Hepatocyte (in vitro differentiated cells): ENCODE measurements at regions not wholly inside any gene's neighbourhood (a gene's known extent, or its start where the extent isn't known, plus 50 kb on each side); places are given as distances from the start of the nearest gene placed in this dataset.
A peak's percentile ranks its signal among the peaks of the same experiment; 100 is the strongest.

Experiments used
- DNase-seq: peaks from one replicate; pipeline ENCODE4 v3.0.0-alpha.2; 2016; ENCODE audit warnings: low spot score
- H2AFZ ChIP-seq: fragments of 200-600 bp; sonication (generic); 2 replicates; pipeline ENCODE4 v1.6.0; 2016; ENCODE audit warnings: antibody characterized with exemption, mild to moderate bottlenecking
- H3K27ac ChIP-seq: fragments of 200-600 bp; sonication (generic); 2 replicates; pipeline ENCODE4 v1.5.1; 2016; ENCODE audit warnings: mild to moderate bottlenecking
- H3K27me3 ChIP-seq: fragments of 200-600 bp; sonication (generic); 2 replicates; pipeline ENCODE4 v1.6.1; 2016
- H3K36me3 ChIP-seq: fragments of 200-600 bp; sonication (generic); replicated peaks from 2 replicates; pipeline ENCODE4 v1.5.1; 2016; ENCODE audit warnings: low read depth; ENCODE audit not compliant: insufficient read depth
- H3K4me1 ChIP-seq: fragments of 200-600 bp; sonication (generic); 2 replicates; pipeline ENCODE4 v1.5.1; 2016; ENCODE audit warnings: mild to moderate bottlenecking, moderate library complexity; ENCODE audit not compliant: insufficient read depth
- H3K4me2 ChIP-seq: fragments of 200-600 bp; sonication (generic); 2 replicates; pipeline ENCODE4 v1.6.0; 2016
- H3K4me3 ChIP-seq: fragments of 200-600 bp; sonication (generic); 2 replicates; pipeline ENCODE4 v1.5.1; 2016; ENCODE audit warnings: mild to moderate bottlenecking
- H3K79me2 ChIP-seq: fragments of 200-600 bp; sonication (generic); 2 replicates; pipeline ENCODE4 v1.6.0; 2017; ENCODE audit warnings: mild to moderate bottlenecking
- H3K9me2 ChIP-seq: fragments of 200-600 bp; sonication (generic); replicated peaks from 2 replicates; pipeline ENCODE4 v1.6.0; 2017; ENCODE audit warnings: mild to moderate bottlenecking; ENCODE audit not compliant: insufficient read depth
- H3K9me3 ChIP-seq: fragments of 200-600 bp; sonication (generic); 2 replicates; pipeline ENCODE4 v1.5.1; 2016; ENCODE audit warnings: low read depth, mild to moderate bottlenecking
- H4K20me1 ChIP-seq: fragments of 200-600 bp; sonication (generic); 2 replicates; pipeline ENCODE4 v1.6.0; 2016; ENCODE audit warnings: mild to moderate bottlenecking; ENCODE audit not compliant: insufficient read depth, poor library complexity, severe bottlenecking
- EZH2 ChIP-seq: fragments of 200-600 bp; sonication (generic); IDR thresholded peaks from 2 replicates; pipeline ENCODE4 v1.6.1; 2016; ENCODE audit warnings: antibody characterized with exemption, mild to moderate bottlenecking, borderline replicate concordance
- EZH2phosphoT487 ChIP-seq: fragments of 200-600 bp; sonication (generic); IDR thresholded peaks from one replicate; pipeline ENCODE4 v1.6.1; 2018; ENCODE audit warnings: antibody characterized with exemption, mild to moderate bottlenecking, low read depth, moderate library complexity; ENCODE audit not compliant: unreplicated experiment, severe bottlenecking
- WGBS: methylation state at CpG from one replicate; pipeline ENCODE4 v1.1.6; 2016; ENCODE audit warnings: low lambda C conversion rate; ENCODE audit errors: missing lambda C conversion rate; 5-methylcytosine and 5-hydroxymethylcytosine counted together
- TF ChIP-seq, protein P1 (sequence below): fragments of 200-600 bp; sonication (generic); IDR thresholded peaks from 2 replicates; pipeline ENCODE4 v1.5.1; 2016; ENCODE audit warnings: antibody characterized with exemption, mild to moderate bottlenecking; ENCODE audit not compliant: poor library complexity

DNA sequence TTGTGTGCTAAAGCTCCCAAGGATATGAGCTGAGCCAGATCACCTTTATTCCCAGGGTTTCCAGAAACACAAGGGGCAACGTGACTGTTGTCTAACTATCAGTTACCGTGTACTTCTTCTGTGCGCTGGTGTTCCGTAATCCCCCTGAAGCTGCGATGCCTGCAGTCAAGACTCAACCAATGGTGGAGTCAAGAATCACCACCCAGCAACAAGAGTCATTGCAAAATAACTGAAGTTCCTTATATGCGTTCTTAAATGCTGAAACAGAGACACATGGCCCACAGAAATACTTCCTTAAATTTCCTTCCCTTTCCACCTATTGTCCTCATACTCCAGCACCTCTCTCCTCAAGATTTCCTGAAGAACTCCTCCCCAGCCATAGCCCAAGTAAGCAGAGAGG lies 200.2 kb downstream of the KATNAL1 start:
- no peaks in the 10 kb centered on the region for H3K79me2 ChIP-seq
- no peak overlapping the region for H3K27ac ChIP-seq
- no peaks in the 10 kb centered on the region for H3K9me2 ChIP-seq
- no peaks in the 10 kb centered on the region for H3K27me3 ChIP-seq
- no peak for DNase-seq
- H4K20me1 ChIP-seq: no peaks in the 10 kb centered on the region
- TF ChIP-seq EZH2 (no peak), EZH2phosphoT487 (no peak)
- TF ChIP-seq, protein P1, sequence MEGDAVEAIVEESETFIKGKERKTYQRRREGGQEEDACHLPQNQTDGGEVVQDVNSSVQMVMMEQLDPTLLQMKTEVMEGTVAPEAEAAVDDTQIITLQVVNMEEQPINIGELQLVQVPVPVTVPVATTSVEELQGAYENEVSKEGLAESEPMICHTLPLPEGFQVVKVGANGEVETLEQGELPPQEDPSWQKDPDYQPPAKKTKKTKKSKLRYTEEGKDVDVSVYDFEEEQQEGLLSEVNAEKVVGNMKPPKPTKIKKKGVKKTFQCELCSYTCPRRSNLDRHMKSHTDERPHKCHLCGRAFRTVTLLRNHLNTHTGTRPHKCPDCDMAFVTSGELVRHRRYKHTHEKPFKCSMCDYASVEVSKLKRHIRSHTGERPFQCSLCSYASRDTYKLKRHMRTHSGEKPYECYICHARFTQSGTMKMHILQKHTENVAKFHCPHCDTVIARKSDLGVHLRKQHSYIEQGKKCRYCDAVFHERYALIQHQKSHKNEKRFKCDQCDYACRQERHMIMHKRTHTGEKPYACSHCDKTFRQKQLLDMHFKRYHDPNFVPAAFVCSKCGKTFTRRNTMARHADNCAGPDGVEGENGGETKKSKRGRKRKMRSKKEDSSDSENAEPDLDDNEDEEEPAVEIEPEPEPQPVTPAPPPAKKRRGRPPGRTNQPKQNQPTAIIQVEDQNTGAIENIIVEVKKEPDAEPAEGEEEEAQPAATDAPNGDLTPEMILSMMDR: no peak
- H3K9me3 ChIP-seq: no peaks in the 10 kb centered on the region
- H3K36me3 ChIP-seq: no peaks in the 10 kb centered on the region
- H2AFZ ChIP-seq: no peak overlapping the region
- H3K4me3 ChIP-seq: no peak overlapping the region
- WGBS: 80% methylated on average over 6 of the region's 6 CpGs
- no peak overlapping the region for H3K4me2 ChIP-seq
- peaks cover 24% of the 10 kb centered on the region for H3K4me1 ChIP-seq

DNA sequence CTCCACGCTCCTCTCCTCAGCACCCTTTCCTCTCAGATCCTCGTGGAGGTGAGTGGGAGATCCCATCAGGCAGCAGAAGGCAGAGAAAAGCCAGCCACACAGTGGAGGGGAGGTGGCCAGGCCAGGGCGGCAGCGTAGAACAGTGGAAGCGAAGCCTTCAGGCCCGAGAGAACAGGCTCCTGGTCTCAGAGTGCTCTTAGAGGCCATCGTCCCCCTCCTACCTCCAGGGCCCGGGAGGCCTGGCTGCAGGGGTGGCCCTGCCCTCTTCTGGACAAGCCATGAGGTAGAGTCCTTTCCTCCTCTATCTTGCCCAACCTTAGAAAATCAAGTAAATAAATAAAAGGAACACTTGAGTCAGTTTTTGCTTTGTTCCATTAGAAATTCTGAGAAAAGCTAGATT lies 202.0 kb downstream of the KATNAL1 start:
- Histone ChIP-seq H3K4me3 (no peak overlapping the region), H3K4me1 (peaks cover 24% of the 10 kb centered on the region), H3K4me2 (no peak overlapping the region), H3K79me2 (no peaks in the 10 kb centered on the region), H2AFZ (no peak overlapping the region), H3K9me3 (no peaks in the 10 kb centered on the region), H3K27ac (no peak overlapping the region), H3K27me3 (no peaks in the 10 kb centered on the region), H4K20me1 (no peaks in the 10 kb centered on the region), H3K36me3 (no peaks in the 10 kb centered on the region), H3K9me2 (no peaks in the 10 kb centered on the region)
- WGBS: 69% methylated on average over 6 of the region's 8 CpGs
- peak; percentile 53 for DNase-seq
- TF ChIP-seq EZH2 (no peak), EZH2phosphoT487 (no peak)
- TF ChIP-seq, protein P1: peak; percentile 33

DNA sequence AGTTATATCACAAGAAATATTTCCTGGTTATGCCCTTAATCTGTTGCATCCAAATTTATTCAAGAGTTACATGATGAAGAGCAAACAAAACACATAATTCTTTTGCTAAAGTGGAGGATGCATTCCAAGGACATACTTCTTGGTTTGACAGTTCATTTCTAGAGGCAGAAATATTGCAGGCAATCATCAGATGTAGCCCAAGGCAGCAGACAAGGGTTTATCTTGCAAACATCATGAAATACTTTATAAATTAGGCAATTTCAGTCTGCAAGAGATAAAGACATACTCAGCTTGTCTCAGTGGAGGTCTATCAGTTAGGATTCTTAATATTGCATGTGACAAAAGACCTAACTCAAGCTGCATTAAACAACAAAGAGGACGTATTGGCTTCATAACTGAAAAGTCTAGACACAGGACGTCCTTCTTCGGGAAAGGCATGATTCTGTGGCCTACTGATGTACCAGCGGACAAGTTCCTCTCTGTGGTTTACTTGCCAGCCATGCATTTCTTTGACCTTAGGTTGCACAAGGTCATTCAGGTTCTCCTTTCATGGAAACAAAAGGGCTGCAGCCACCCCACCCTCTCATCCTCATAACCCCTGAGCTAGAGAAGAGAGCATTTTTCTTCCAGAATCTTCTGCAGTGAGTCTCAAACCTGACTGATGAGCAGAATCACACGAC lies 204.1 kb downstream of the KATNAL1 start:
- Histone ChIP-seq H3K4me2 (no peak overlapping the region), H4K20me1 (no peaks in the 10 kb centered on the region), H3K27me3 (no peaks in the 10 kb centered on the region), H3K4me1 (peaks cover 13% of the 10 kb centered on the region), H3K79me2 (no peaks in the 10 kb centered on the region), H3K27ac (no peak overlapping the region), H3K9me2 (no peaks in the 10 kb centered on the region), H3K36me3 (no peaks in the 10 kb centered on the region), H3K4me3 (no peak overlapping the region), H3K9me3 (no peaks in the 10 kb centered on the region), H2AFZ (no peak overlapping the region)
- DNase-seq: no peak
- WGBS: 89% methylated on average over 5 of the region's 5 CpGs
- TF ChIP-seq EZH2phosphoT487 (no peak), EZH2 (no peak)
- TF ChIP-seq, protein P1: no peak
